Nephron progenitor cell (in vitro differentiated cells): ENCODE measurements at regions not wholly inside any gene's neighbourhood (a gene's known extent, or its start where the extent isn't known, plus 50 kb on each side); places are given as distances from the start of the nearest gene placed in this dataset.

Experiments
- DNase-seq: peaks from one replicate; pipeline ENCODE4 v3.0.0; 2021
- H3K27ac Mint-ChIP-seq: 2 replicates; pipeline ENCODE4 v1.8.0; 2021; ENCODE audit warnings: mild to moderate bottlenecking, moderate library complexity, mixed read lengths
- H3K27me3 Mint-ChIP-seq: 2 replicates; pipeline ENCODE4 v1.8.0; 2021; ENCODE audit warnings: mild to moderate bottlenecking, low read depth, mixed read lengths; ENCODE audit not compliant: poor library complexity
- H3K36me3 Mint-ChIP-seq: 2 replicates; pipeline ENCODE4 v1.8.0; 2021; ENCODE audit warnings: low read depth, mixed read lengths
- H3K4me1 Mint-ChIP-seq: 2 replicates; pipeline ENCODE4 v1.8.0; 2021; ENCODE audit warnings: mixed read lengths
- H3K4me3 Mint-ChIP-seq: 2 replicates; pipeline ENCODE4 v1.8.0; 2021; ENCODE audit warnings: mild to moderate bottlenecking, moderate library complexity, mixed read lengths
- H3K9me3 Mint-ChIP-seq: 2 replicates; pipeline ENCODE4 v1.8.0; 2021; ENCODE audit warnings: mild to moderate bottlenecking, moderate library complexity, mixed read lengths
- CTCF ChIP-seq: fragments of 200-600 bp; sonication (generic); IDR thresholded peaks from 2 replicates; pipeline ENCODE4 v1.5.0; 2021; ENCODE audit warnings: antibody characterized with exemption

- H3K36me3 Mint-ChIP-seq: peaks cover 29% of the 10 kb centered on the region
- DNase-seq: no peak
- peaks cover 71% of the 10 kb centered on the region for H3K9me3 Mint-ChIP-seq
- no peaks in the 10 kb centered on the region for H3K4me1 Mint-ChIP-seq
- no peak overlapping the region for H3K4me3 Mint-ChIP-seq
- H3K27me3 Mint-ChIP-seq: no peaks in the 10 kb centered on the region
- H3K27ac Mint-ChIP-seq: no peak overlapping the region
- no peak for TF ChIP-seq CTCF
Observed at GRCh38 chr13:40304391-40304790, 362.1 kb downstream of the FOXO1 start.

- Mint-ChIP-seq H3K4me3 (no peak overlapping the region), H3K36me3 (peaks cover 23% of the 10 kb centered on the region), H3K27me3 (no peaks in the 10 kb centered on the region), H3K9me3 (peaks cover 51% of the 10 kb centered on the region), H3K4me1 (no peaks in the 10 kb centered on the region), H3K27ac (no peak overlapping the region)
- DNase-seq: no peak
- TF ChIP-seq CTCF: no peak
Observed at GRCh38 chr13:40306817-40307216, 359.6 kb downstream of the FOXO1 start.

GRCh38 chr13:40309881-40310280, 356.6 kb downstream of the FOXO1 start:
- Mint-ChIP-seq H3K9me3 (peaks cover 28% of the 10 kb centered on the region), H3K27ac (no peak overlapping the region), H3K27me3 (no peaks in the 10 kb centered on the region), H3K36me3 (peaks cover 12% of the 10 kb centered on the region), H3K4me3 (no peak overlapping the region), H3K4me1 (peaks cover under 1% of the 10 kb centered on the region)
- no peak for DNase-seq
- no peak for TF ChIP-seq CTCF

- Mint-ChIP-seq H3K36me3 (peaks cover 4% of the 10 kb centered on the region), H3K4me1 (peaks cover 10% of the 10 kb centered on the region), H3K9me3 (peaks cover 14% of the 10 kb centered on the region), H3K27ac (no peak overlapping the region), H3K4me3 (no peak overlapping the region), H3K27me3 (no peaks in the 10 kb centered on the region)
- DNase-seq: no peak
- no peak for TF ChIP-seq CTCF
Observed at GRCh38 chr13:40311356-40312101, 354.9 kb downstream of the FOXO1 start.

- H3K27me3 Mint-ChIP-seq: no peaks in the 10 kb centered on the region
- H3K9me3 Mint-ChIP-seq: no peaks in the 10 kb centered on the region
- H3K36me3 Mint-ChIP-seq: no peaks in the 10 kb centered on the region
- no peak overlapping the region for H3K27ac Mint-ChIP-seq
- no peak overlapping the region for H3K4me3 Mint-ChIP-seq
- H3K4me1 Mint-ChIP-seq: peaks cover 15% of the 10 kb centered on the region
- no peak for DNase-seq
- no peak for TF ChIP-seq CTCF
Observed at GRCh38 chr13:40313269-40314200, 352.9 kb downstream of the FOXO1 start.
